ENCODE measurements at regions not wholly inside any gene's neighbourhood (a gene's known extent, or its start where the extent isn't known, plus 50 kb on each side); places are given as distances from the start of the nearest gene placed in this dataset.
"Not testable (repeated sequence)": the region's sequence is repeated elsewhere in the genome, so short reads cannot be mapped to it uniquely, and the experiment has no call there.

- no peak overlapping the region for H3K4me3 ChIP-seq (replicated peaks; ENCODE audit: low read depth, low read length)
- TF ChIP-seq CTCF (IDR thresholded peaks at IDR 0.05; ENCODE audit: low read length, missing control alignments), result no peak
- no peak for DNase-seq (ENCODE audit: low read depth)
Observed at GRCh38 chr1:189803364-189803763, 674.3 kb downstream of the BRINP3 start.

GRCh38 chr1:189804352-189804751 is 673.3 kb downstream of the BRINP3 start:
- DNase-seq (ENCODE audit: low read depth), result no peak
- no peak for TF ChIP-seq CTCF (IDR thresholded peaks at IDR 0.05; ENCODE audit: low read length, missing control alignments)
- H3K4me3 ChIP-seq (replicated peaks; ENCODE audit: low read depth, low read length), result no peak overlapping the region

- H3K4me3 ChIP-seq (replicated peaks; ENCODE audit: low read depth, low read length), result no peak overlapping the region
- no peak for TF ChIP-seq CTCF (IDR thresholded peaks at IDR 0.05; ENCODE audit: low read length, missing control alignments)
- peak; percentile 22 for DNase-seq (ENCODE audit: low read depth)
Observed at GRCh38 chr1:189805735-189806134, 671.9 kb downstream of the BRINP3 start.

GRCh38 chr1:189810639-189811038 is 667.0 kb downstream of the BRINP3 start:
- H3K4me3 ChIP-seq (replicated peaks; ENCODE audit: low read depth, low read length); DNase-seq (ENCODE audit: low read depth): not testable (repeated sequence)

GRCh38 chr1:189811960-189812359 is 665.7 kb downstream of the BRINP3 start:
- no peak for TF ChIP-seq CTCF (IDR thresholded peaks at IDR 0.05; ENCODE audit: low read length, missing control alignments)
- H3K4me3 ChIP-seq (replicated peaks; ENCODE audit: low read depth, low read length), result no peak overlapping the region
- no peak for DNase-seq (ENCODE audit: low read depth)

GRCh38 chr1:189816558-189816957 is 661.1 kb downstream of the BRINP3 start:
- no peak for DNase-seq (ENCODE audit: low read depth)
- no peak for TF ChIP-seq CTCF (IDR thresholded peaks at IDR 0.05; ENCODE audit: low read length, missing control alignments)
- no peak overlapping the region for H3K4me3 ChIP-seq (replicated peaks; ENCODE audit: low read depth, low read length)

- DNase-seq (ENCODE audit: low read depth), result no peak
- no peak overlapping the region for H3K4me3 ChIP-seq (replicated peaks; ENCODE audit: low read depth, low read length)
- TF ChIP-seq CTCF (IDR thresholded peaks at IDR 0.05; ENCODE audit: low read length, missing control alignments), result no peak
Observed at GRCh38 chr1:189819751-189820150, 657.9 kb downstream of the BRINP3 start.

- no peak overlapping the region for H3K4me3 ChIP-seq (replicated peaks; ENCODE audit: low read depth, low read length)
- no peak for DNase-seq (ENCODE audit: low read depth)
- no peak for TF ChIP-seq CTCF (IDR thresholded peaks at IDR 0.05; ENCODE audit: low read length, missing control alignments)
Observed at GRCh38 chr1:189821833-189822232, 655.8 kb downstream of the BRINP3 start.
